ENCODE measurements at regions not wholly inside any gene's neighbourhood (a gene's known extent, or its start where the extent isn't known, plus 50 kb on each side); places are given as distances from the start of the nearest gene placed in this dataset.

- H3K9me3 Mint-ChIP-seq = peaks cover 3% of the 10 kb centered on the region
- H3K27me3 Mint-ChIP-seq = no peaks in the 10 kb centered on the region
- DNase-seq (no peak), ATAC-seq (no peak)
- ChIA-PET POLR2A (no interaction called here), CTCF (no interaction called here)
- no peaks in the 10 kb centered on the region for H3K36me3 Mint-ChIP-seq (ENCODE audit: low read depth)
- no peak overlapping the region for H3K27ac Mint-ChIP-seq
- intact Hi-C loops (cut with micrococcal nuclease) = no loop called here
- TF ChIP-seq CTCF (IDR thresholded peaks at IDR 0.05) = no peak
- H3K4me3 Mint-ChIP-seq = no peak overlapping the region
- H3K4me1 Mint-ChIP-seq (ENCODE audit: low read depth) = no peaks in the 10 kb centered on the region
Observed at GRCh38 chr1:217270101-217270500, 360.8 kb downstream of the GPATCH2 start.

- ChIA-PET POLR2A (no interaction called here), CTCF (no interaction called here)
- no peak overlapping the region for H3K27ac Mint-ChIP-seq
- no peaks in the 10 kb centered on the region for H3K36me3 Mint-ChIP-seq (ENCODE audit: low read depth)
- peaks cover 2% of the 10 kb centered on the region for H3K9me3 Mint-ChIP-seq
- H3K27me3 Mint-ChIP-seq = no peaks in the 10 kb centered on the region
- DNase-seq (no peak), ATAC-seq (no peak)
- no peak overlapping the region for H3K4me3 Mint-ChIP-seq
- intact Hi-C loops (cut with micrococcal nuclease) = no loop called here
- H3K4me1 Mint-ChIP-seq (ENCODE audit: low read depth) = no peaks in the 10 kb centered on the region
- no peak for TF ChIP-seq CTCF (IDR thresholded peaks at IDR 0.05)
Observed at GRCh38 chr1:217268058-217268457, 362.8 kb downstream of the GPATCH2 start.

- Mint-ChIP-seq H3K27me3 (no peaks in the 10 kb centered on the region), H3K36me3 (ENCODE audit: low read depth) (no peaks in the 10 kb centered on the region), H3K4me3 (no peak overlapping the region), H3K9me3 (peaks cover 2% of the 10 kb centered on the region), H3K27ac (no peak overlapping the region), H3K4me1 (ENCODE audit: low read depth) (no peaks in the 10 kb centered on the region)
- no peak for TF ChIP-seq CTCF (IDR thresholded peaks at IDR 0.05)
- CTCF ChIA-PET = no interaction called here
- POLR2A ChIA-PET = no interaction called here
- intact Hi-C loops (cut with micrococcal nuclease) = no loop called here
- no peak for ATAC-seq
- no peak for DNase-seq
Observed at GRCh38 chr1:217261636-217262035, 369.3 kb downstream of the GPATCH2 start.

- ChIA-PET POLR2A (no interaction called here), CTCF (no interaction called here)
- TF ChIP-seq CTCF (IDR thresholded peaks at IDR 0.05) = no peak
- H3K9me3 Mint-ChIP-seq = peaks cover 2% of the 10 kb centered on the region
- H3K27ac Mint-ChIP-seq = no peak overlapping the region
- H3K36me3 Mint-ChIP-seq (ENCODE audit: low read depth) = no peaks in the 10 kb centered on the region
- ATAC-seq (no peak), DNase-seq (no peak)
- H3K4me1 Mint-ChIP-seq (ENCODE audit: low read depth) = no peaks in the 10 kb centered on the region
- intact Hi-C loops (cut with micrococcal nuclease) = no loop called here
- H3K27me3 Mint-ChIP-seq = no peaks in the 10 kb centered on the region
- H3K4me3 Mint-ChIP-seq = no peak overlapping the region
Observed at GRCh38 chr1:217260676-217261075, 370.2 kb downstream of the GPATCH2 start.

- POLR2A ChIA-PET = no interaction called here
- DNase-seq (no peak), ATAC-seq (no peak)
- Mint-ChIP-seq H3K27ac (no peak overlapping the region), H3K36me3 (ENCODE audit: low read depth) (no peaks in the 10 kb centered on the region), H3K9me3 (no peaks in the 10 kb centered on the region), H3K4me1 (ENCODE audit: low read depth) (no peaks in the 10 kb centered on the region), H3K4me3 (no peak overlapping the region), H3K27me3 (no peaks in the 10 kb centered on the region)
- no peak for TF ChIP-seq CTCF (IDR thresholded peaks at IDR 0.05)
- CTCF ChIA-PET = no interaction called here
- intact Hi-C loops (cut with micrococcal nuclease) = no loop called here
Observed at GRCh38 chr1:217253985-217254384, 376.9 kb downstream of the GPATCH2 start.
